GM10248 (cell line): ENCODE measurements at regions not wholly inside any gene's neighbourhood (a gene's known extent, or its start where the extent isn't known, plus 50 kb on each side); places are given as distances from the start of the nearest gene placed in this dataset.

Experiments used
- CTCF ChIA-PET: fragments of 300-600 bp; sonication (Branson Sonifier 250); formaldehyde crosslinking; extraction: SDS; loops from one replicate; lab custom pipeline; 2021; ENCODE audit warnings: antibody characterized with exemption; lab: Yijun Ruan, JAX
- POLR2A ChIA-PET: fragments of 350-650 bp; sonication (Branson Sonifier 250); formaldehyde crosslinking; extraction: SDS; loops from one replicate; lab custom pipeline; 2020; ENCODE audit warnings: antibody characterized with exemption; lab: Yijun Ruan, JAX
- DNase-seq: peaks from one replicate; pipeline ENCODE4 v3.0.0; 2012; ENCODE audit errors: extremely low spot score
- TF ChIP-seq, protein P1 (sequence below): IDR thresholded peaks from 2 replicates; pipeline ENCODE4 v1.5.1; 2012; ENCODE audit warnings: mild to moderate bottlenecking, low read depth; ENCODE audit errors: extremely low read depth, missing control alignments, control extremely low read depth

DNA sequence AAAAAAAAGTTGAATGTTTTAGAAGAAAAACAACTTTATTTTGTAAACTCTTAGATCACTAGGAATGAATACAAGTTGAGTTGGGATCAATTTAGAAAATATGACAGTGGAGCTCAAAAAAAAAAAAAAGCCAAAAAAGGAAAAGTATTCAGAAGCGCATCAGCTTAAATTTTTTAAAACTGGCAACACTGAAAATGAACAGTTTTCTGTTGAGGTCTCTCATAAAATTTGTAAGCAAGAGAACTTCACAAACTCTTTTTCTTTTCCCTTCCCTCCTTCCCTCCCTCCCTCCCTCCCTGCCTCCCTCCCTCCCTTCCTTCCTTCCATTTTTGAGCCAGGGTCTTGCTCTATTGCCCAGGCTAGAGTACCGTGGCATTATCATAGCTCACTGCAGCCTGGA is 143.9 kb downstream of the B3GNT2 start:
- CTCF ChIA-PET, result interaction anchor here (0.6 to 1.9 kb wide), 7 partner anchors 8 to 346 kb away, joined by 3 to 7 read pairs (median 4); no protein-coding TSS in a partner anchor
- TF ChIP-seq, protein P1, sequence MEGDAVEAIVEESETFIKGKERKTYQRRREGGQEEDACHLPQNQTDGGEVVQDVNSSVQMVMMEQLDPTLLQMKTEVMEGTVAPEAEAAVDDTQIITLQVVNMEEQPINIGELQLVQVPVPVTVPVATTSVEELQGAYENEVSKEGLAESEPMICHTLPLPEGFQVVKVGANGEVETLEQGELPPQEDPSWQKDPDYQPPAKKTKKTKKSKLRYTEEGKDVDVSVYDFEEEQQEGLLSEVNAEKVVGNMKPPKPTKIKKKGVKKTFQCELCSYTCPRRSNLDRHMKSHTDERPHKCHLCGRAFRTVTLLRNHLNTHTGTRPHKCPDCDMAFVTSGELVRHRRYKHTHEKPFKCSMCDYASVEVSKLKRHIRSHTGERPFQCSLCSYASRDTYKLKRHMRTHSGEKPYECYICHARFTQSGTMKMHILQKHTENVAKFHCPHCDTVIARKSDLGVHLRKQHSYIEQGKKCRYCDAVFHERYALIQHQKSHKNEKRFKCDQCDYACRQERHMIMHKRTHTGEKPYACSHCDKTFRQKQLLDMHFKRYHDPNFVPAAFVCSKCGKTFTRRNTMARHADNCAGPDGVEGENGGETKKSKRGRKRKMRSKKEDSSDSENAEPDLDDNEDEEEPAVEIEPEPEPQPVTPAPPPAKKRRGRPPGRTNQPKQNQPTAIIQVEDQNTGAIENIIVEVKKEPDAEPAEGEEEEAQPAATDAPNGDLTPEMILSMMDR, result no peak
- DNase-seq, result no peak
- POLR2A ChIA-PET, result interaction anchor here (0.6 kb wide), 1 partner anchor 785 kb away, joined by 3 read pairs; no protein-coding TSS in a partner anchor

DNA sequence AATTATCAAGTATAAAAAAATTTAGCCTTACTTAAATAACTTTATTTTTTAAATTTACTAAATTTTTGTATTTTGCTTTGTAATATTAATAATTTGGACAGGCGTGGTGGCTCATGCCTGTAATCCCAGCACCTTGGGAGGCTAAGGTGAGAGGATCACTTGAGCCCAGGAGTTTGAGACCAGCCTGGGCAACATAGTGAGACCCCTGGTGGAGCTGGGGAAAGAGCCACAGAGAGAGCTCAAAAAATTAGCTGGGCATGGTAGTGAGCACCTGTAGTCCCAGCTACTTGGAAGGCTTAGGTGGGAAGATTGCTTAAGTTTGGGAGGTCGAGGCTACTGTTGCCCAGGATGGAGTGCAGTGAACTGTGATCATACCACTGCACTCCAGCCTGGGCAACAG is 143.5 kb downstream of the B3GNT2 start:
- TF ChIP-seq, protein P1, result no peak
- POLR2A ChIA-PET, result no interaction called here
- DNase-seq, result no peak
- CTCF ChIA-PET, result interaction anchor here (0.6 to 1.7 kb wide), 6 partner anchors 10 to 346 kb away, joined by 3 to 6 read pairs (median 4); no protein-coding TSS in a partner anchor

- ChIA-PET CTCF (interaction anchor here (1.8 kb wide), 1 partner anchor 25 kb away, joined by 5 read pairs; no protein-coding TSS in a partner anchor), POLR2A (no interaction called here)
- no peak for DNase-seq
- TF ChIP-seq, protein P1, result no peak
Measured at GRCh38 chr2:62338111-62338510, 142.2 kb downstream of the B3GNT2 start.

DNA sequence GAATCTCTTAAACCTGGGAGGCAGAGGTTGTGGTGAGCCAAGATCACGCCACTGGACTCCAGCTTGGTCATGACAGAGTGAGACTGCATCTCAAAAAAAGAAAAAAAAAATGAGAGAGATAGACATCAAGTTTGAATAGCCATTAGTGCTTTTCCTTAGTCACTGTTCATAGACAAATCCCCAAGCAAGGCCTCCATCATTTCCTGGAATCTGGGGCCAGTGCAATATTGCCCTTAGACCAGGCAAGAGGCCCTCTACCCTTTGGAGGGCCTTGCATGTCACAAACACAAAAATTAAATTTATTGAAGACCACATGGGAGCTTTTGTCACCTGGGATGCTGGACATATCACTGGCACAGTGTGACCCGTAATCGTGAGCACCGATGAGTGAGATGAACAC is 141.5 kb downstream of the B3GNT2 start:
- ChIA-PET POLR2A (no interaction called here), CTCF (interaction anchor here (1.7 to 1.8 kb wide), 2 partner anchors 24 to 38 kb away, joined by 5 read pairs; no protein-coding TSS in a partner anchor)
- no peak for DNase-seq
- TF ChIP-seq, protein P1, result no peak

- ChIA-PET POLR2A (no interaction called here), CTCF (interaction anchor here (1.3 to 3.8 kb wide), 6 partner anchors 14 to 50 kb away, joined by 3 to 16 read pairs (median 6); no protein-coding TSS in a partner anchor)
- TF ChIP-seq, protein P1, result no peak
- no peak for DNase-seq
Measured at GRCh38 chr2:62335612-62336011, 139.7 kb downstream of the B3GNT2 start.

DNA sequence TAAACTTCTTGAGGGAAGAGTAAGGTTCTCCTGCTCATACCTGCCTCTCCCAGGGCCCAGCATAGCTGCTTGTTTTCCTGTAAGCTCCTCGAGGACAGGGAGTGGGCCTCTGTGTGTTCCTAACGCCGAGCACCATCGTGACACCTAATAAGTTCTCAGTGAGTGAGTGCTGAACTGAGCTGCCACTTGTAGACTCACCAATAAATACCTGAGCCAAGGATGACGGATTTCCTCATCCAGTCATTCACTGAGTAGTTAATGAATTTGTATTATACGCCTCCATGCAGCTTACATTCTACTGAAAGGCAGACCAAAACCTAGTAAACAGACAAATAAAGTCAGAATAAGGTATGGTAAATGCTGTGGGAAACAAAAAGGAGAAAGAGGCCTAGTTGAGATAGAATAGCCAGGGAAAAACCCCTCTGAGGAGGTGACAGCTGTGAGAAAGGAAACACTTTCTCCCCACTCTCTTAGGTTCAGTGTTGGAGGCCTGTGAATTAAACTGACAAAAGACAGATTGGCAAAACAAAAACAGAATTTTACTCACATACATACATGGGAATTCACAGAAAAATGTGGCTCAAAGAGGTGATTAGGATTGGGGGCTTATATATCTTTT is 138.6 kb downstream of the B3GNT2 start:
- ChIA-PET CTCF (interaction anchor here (1.0 to 4.0 kb wide), 9 partner anchors 9 to 77 kb away, joined by 3 to 39 read pairs (median 6); no protein-coding TSS in a partner anchor), POLR2A (interaction anchor here (1.2 to 1.9 kb wide), 5 partner anchors 13 to 32 kb away, joined by 3 to 11 read pairs (median 5); no protein-coding TSS in a partner anchor)
- TF ChIP-seq, protein P1, result no peak
- DNase-seq, result peak; percentile 40
